Activated T-helper 1 cell treated with anti-CD3 and anti-CD28 coated beads, Interleukin-12 subunit alpha, Interleukin-12 subunit beta, Interleukin-2, Interleukin-4 antibody, amounts not matched to agents 30 ng/mL and 10 ng/mL and 1 ng/mL, durations not matched to agents 14 hours and 24 hours and 36 hours (primary cell): ENCODE measurements at regions not wholly inside any gene's neighbourhood (a gene's known extent, or its start where the extent isn't known, plus 50 kb on each side); places are given as distances from the start of the nearest gene placed in this dataset.

Source experiments
- DNase-seq: peaks from one replicate; pipeline ENCODE4 v3.0.0; 2021; ENCODE audit warnings: low spot score
- H3K27ac Mint-ChIP-seq: one replicate; pipeline ENCODE4 v1.8.0; 2021; ENCODE audit warnings: mild to moderate bottlenecking, mixed read lengths
- H3K27me3 Mint-ChIP-seq: one replicate; pipeline ENCODE4 v1.8.0; 2022; ENCODE audit warnings: mild to moderate bottlenecking, moderate library complexity, mixed read lengths; ENCODE audit not compliant: insufficient read depth
- H3K36me3 Mint-ChIP-seq: one replicate; pipeline ENCODE4 v1.8.0; 2021; ENCODE audit warnings: low read depth, mixed read lengths
- H3K4me1 Mint-ChIP-seq: one replicate; pipeline ENCODE4 v1.8.0; 2021; ENCODE audit warnings: low read depth, mixed read lengths
- H3K4me3 Mint-ChIP-seq: one replicate; pipeline ENCODE4 v1.8.0; 2021; ENCODE audit warnings: mild to moderate bottlenecking, moderate library complexity, mixed read lengths
- H3K9me3 Mint-ChIP-seq: one replicate; pipeline ENCODE4 v1.8.0; 2021; ENCODE audit warnings: mixed read lengths
- intact Hi-C: fragments of 100-400 bp; cut with micrococcal nuclease; formaldehyde crosslinking; loops from one replicate; pipeline ENCODE4 v1.15.1; 2024

- intact Hi-C loops: no loop called here
- peaks cover 3% of the 10 kb centered on the region for H3K36me3 Mint-ChIP-seq
- H3K9me3 Mint-ChIP-seq: peaks cover 62% of the 10 kb centered on the region
- no peak overlapping the region for H3K27ac Mint-ChIP-seq
- no peak for DNase-seq
- no peaks in the 10 kb centered on the region for H3K27me3 Mint-ChIP-seq
- H3K4me1 Mint-ChIP-seq: no peaks in the 10 kb centered on the region
- no peak overlapping the region for H3K4me3 Mint-ChIP-seq
Measured at GRCh38 chr19:27741236-27741635, 1471.7 kb downstream of the UQCRFS1 start.

- H3K4me1 Mint-ChIP-seq: no peaks in the 10 kb centered on the region
- H3K36me3 Mint-ChIP-seq: peaks cover 2% of the 10 kb centered on the region
- no peak overlapping the region for H3K4me3 Mint-ChIP-seq
- DNase-seq: no peak
- no peak overlapping the region for H3K27ac Mint-ChIP-seq
- H3K27me3 Mint-ChIP-seq: no peaks in the 10 kb centered on the region
- intact Hi-C loops: no loop called here
- peaks cover 64% of the 10 kb centered on the region for H3K9me3 Mint-ChIP-seq
Measured at GRCh38 chr19:27740396-27740795, 1472.6 kb downstream of the UQCRFS1 start.

- Mint-ChIP-seq H3K4me3 (no peak overlapping the region), H3K9me3 (peaks cover 68% of the 10 kb centered on the region), H3K27me3 (no peaks in the 10 kb centered on the region), H3K27ac (no peak overlapping the region), H3K36me3 (no peaks in the 10 kb centered on the region), H3K4me1 (no peaks in the 10 kb centered on the region)
- DNase-seq: no peak
- intact Hi-C loops: no loop called here
Measured at GRCh38 chr19:27738569-27739193, 1474.3 kb downstream of the UQCRFS1 start.

- Mint-ChIP-seq H3K9me3 (peaks cover 76% of the 10 kb centered on the region), H3K4me3 (no peak overlapping the region), H3K27me3 (no peaks in the 10 kb centered on the region), H3K4me1 (no peaks in the 10 kb centered on the region), H3K27ac (no peak overlapping the region), H3K36me3 (no peaks in the 10 kb centered on the region)
- no peak for DNase-seq
- intact Hi-C loops: no loop called here
Measured at GRCh38 chr19:27736225-27736624, 1476.7 kb downstream of the UQCRFS1 start.

- Mint-ChIP-seq H3K27ac (no peak overlapping the region), H3K27me3 (no peaks in the 10 kb centered on the region), H3K9me3 (peaks cover 69% of the 10 kb centered on the region), H3K36me3 (no peaks in the 10 kb centered on the region), H3K4me3 (no peak overlapping the region), H3K4me1 (no peaks in the 10 kb centered on the region)
- intact Hi-C loops: no loop called here
- no peak for DNase-seq
Measured at GRCh38 chr19:27735314-27735713, 1477.6 kb downstream of the UQCRFS1 start.

GRCh38 chr19:27734496-27735220 lies 1478.3 kb downstream of the UQCRFS1 start:
- intact Hi-C loops: no loop called here
- H3K27ac Mint-ChIP-seq: no peak overlapping the region
- no peaks in the 10 kb centered on the region for H3K36me3 Mint-ChIP-seq
- H3K9me3 Mint-ChIP-seq: peaks cover 65% of the 10 kb centered on the region
- no peaks in the 10 kb centered on the region for H3K27me3 Mint-ChIP-seq
- DNase-seq: no peak
- H3K4me3 Mint-ChIP-seq: no peak overlapping the region
- no peaks in the 10 kb centered on the region for H3K4me1 Mint-ChIP-seq

- DNase-seq: no peak
- H3K9me3 Mint-ChIP-seq: peaks cover 56% of the 10 kb centered on the region
- H3K4me3 Mint-ChIP-seq: no peak overlapping the region
- H3K4me1 Mint-ChIP-seq: no peaks in the 10 kb centered on the region
- no peaks in the 10 kb centered on the region for H3K27me3 Mint-ChIP-seq
- intact Hi-C loops: no loop called here
- no peaks in the 10 kb centered on the region for H3K36me3 Mint-ChIP-seq
- no peak overlapping the region for H3K27ac Mint-ChIP-seq
Measured at GRCh38 chr19:27733551-27734266, 1479.2 kb downstream of the UQCRFS1 start.

GRCh38 chr19:27729332-27729731 lies 1483.6 kb downstream of the UQCRFS1 start:
- DNase-seq: no peak
- no peak overlapping the region for H3K27ac Mint-ChIP-seq
- H3K4me3 Mint-ChIP-seq: no peak overlapping the region
- no peaks in the 10 kb centered on the region for H3K27me3 Mint-ChIP-seq
- intact Hi-C loops: no loop called here
- H3K9me3 Mint-ChIP-seq: peaks cover 27% of the 10 kb centered on the region
- H3K36me3 Mint-ChIP-seq: no peaks in the 10 kb centered on the region
- no peaks in the 10 kb centered on the region for H3K4me1 Mint-ChIP-seq

- H3K4me3 Mint-ChIP-seq: no peak overlapping the region
- no peak for DNase-seq
- H3K9me3 Mint-ChIP-seq: peaks cover 65% of the 10 kb centered on the region
- intact Hi-C loops: no loop called here
- H3K27ac Mint-ChIP-seq: no peak overlapping the region
- no peaks in the 10 kb centered on the region for H3K27me3 Mint-ChIP-seq
- no peaks in the 10 kb centered on the region for H3K36me3 Mint-ChIP-seq
- H3K4me1 Mint-ChIP-seq: no peaks in the 10 kb centered on the region
Measured at GRCh38 chr19:27722625-27723024, 1490.3 kb downstream of the UQCRFS1 start.

GRCh38 chr19:27720155-27720554 lies 1492.8 kb downstream of the UQCRFS1 start:
- Mint-ChIP-seq H3K9me3 (peaks cover 72% of the 10 kb centered on the region), H3K36me3 (no peaks in the 10 kb centered on the region), H3K4me3 (no peak overlapping the region), H3K27ac (no peak overlapping the region), H3K27me3 (no peaks in the 10 kb centered on the region), H3K4me1 (no peaks in the 10 kb centered on the region)
- no peak for DNase-seq
- intact Hi-C loops: no loop called here

GRCh38 chr19:27719034-27719433 lies 1493.9 kb downstream of the UQCRFS1 start:
- intact Hi-C loops: no loop called here
- no peak for DNase-seq
- H3K9me3 Mint-ChIP-seq: peaks cover 78% of the 10 kb centered on the region
- H3K4me1 Mint-ChIP-seq: no peaks in the 10 kb centered on the region
- no peaks in the 10 kb centered on the region for H3K27me3 Mint-ChIP-seq
- no peak overlapping the region for H3K4me3 Mint-ChIP-seq
- H3K27ac Mint-ChIP-seq: no peak overlapping the region
- H3K36me3 Mint-ChIP-seq: no peaks in the 10 kb centered on the region

GRCh38 chr19:27718234-27718633 lies 1494.7 kb downstream of the UQCRFS1 start:
- DNase-seq: no peak
- Mint-ChIP-seq H3K36me3 (no peaks in the 10 kb centered on the region), H3K4me3 (no peak overlapping the region), H3K9me3 (peaks cover 74% of the 10 kb centered on the region), H3K4me1 (no peaks in the 10 kb centered on the region), H3K27ac (no peak overlapping the region), H3K27me3 (no peaks in the 10 kb centered on the region)
- intact Hi-C loops: no loop called here

GRCh38 chr19:27717825-27718224 lies 1495.1 kb downstream of the UQCRFS1 start:
- Mint-ChIP-seq H3K9me3 (peaks cover 76% of the 10 kb centered on the region), H3K4me1 (no peaks in the 10 kb centered on the region)
- intact Hi-C loops: no loop called here

More at GRCh38 chr19:27717825-27718224, 1495.1 kb downstream of the UQCRFS1 start:
- DNase-seq: no peak
- H3K27me3 Mint-ChIP-seq: no peaks in the 10 kb centered on the region
- no peak overlapping the region for H3K4me3 Mint-ChIP-seq
- H3K27ac Mint-ChIP-seq: no peak overlapping the region
- H3K36me3 Mint-ChIP-seq: no peaks in the 10 kb centered on the region
